ENCODE measurements at regions not wholly inside any gene's neighbourhood (a gene's known extent, or its start where the extent isn't known, plus 50 kb on each side); places are given as distances from the start of the nearest gene placed in this dataset.
A peak's percentile ranks its signal among the peaks of the same experiment; 100 is the strongest.

GRCh38 chr5:2538169-2538568 is 213.3 kb downstream of the IRX2 start:
- Histone ChIP-seq H3K4me3 (no peak overlapping the region), H3K4me1 (ENCODE audit: insufficient read depth) (peaks cover 18% of the 10 kb centered on the region), H3F3A (replicated peaks; ENCODE audit: low read depth) (no peaks in the 10 kb centered on the region), H2AFZ (0 out of 2 replicates have a peak overlapping the region, but pooled peaks have one; percentile 43), H3K4me2 (peak overlapping the region; percentile 62; the same call in 1 of the 2 replicates), H3K27me3 (ENCODE audit: insufficient read depth) (no peaks in the 10 kb centered on the region), H4K20me1 (replicated peaks; ENCODE audit: insufficient read depth) (no peaks in the 10 kb centered on the region), H3K79me2 (replicated peaks; ENCODE audit: insufficient read depth) (no peaks in the 10 kb centered on the region), H3K9me2 (ENCODE audit: insufficient read depth) (no peaks in the 10 kb centered on the region), H3K36me3 (ENCODE audit: insufficient read depth) (no peaks in the 10 kb centered on the region; the same call in 1 of the 2 replicates), H3K27ac (ENCODE audit: low read depth) (no peak overlapping the region)
- peaks cover 10% of the 10 kb centered on the region for H3K9me3 Mint-ChIP-seq
- H3K27me3 Mint-ChIP-seq (ENCODE audit: insufficient read depth, low read depth, poor library complexity), result peaks cover 3% of the 10 kb centered on the region
- TF ChIP-seq ETS1 (IDR thresholded peaks at IDR 0.05) (no peak), POLR2AphosphoS5 (IDR thresholded peaks at IDR 0.05; ENCODE audit: low read depth) (no peak), ZNF331 (CRISPR knock-in tag; IDR thresholded peaks at IDR 0.05; ENCODE audit: low read depth) (no peak), NANOG (IDR thresholded peaks at IDR 0.05; ENCODE audit: borderline replicate concordance) (no peak), ZNF114 (CRISPR knock-in tag; IDR thresholded peaks at IDR 0.05) (no peak), EZH2phosphoT487 (IDR thresholded peaks at IDR 0.05; ENCODE audit: unreplicated experiment) (no peak), STAT1 (IDR thresholded peaks at IDR 0.05; ENCODE audit: unreplicated experiment) (no peak), EZH2 (IDR thresholded peaks at IDR 0.05; ENCODE audit: low read depth, unreplicated experiment) (no peak), JUNB (IDR thresholded peaks at IDR 0.05; ENCODE audit: unreplicated experiment) (no peak), CREB1 (CRISPR knock-in tag; IDR thresholded peaks at IDR 0.05; ENCODE audit: low read depth) (no peak)
- TF ChIP-seq, protein P1, sequence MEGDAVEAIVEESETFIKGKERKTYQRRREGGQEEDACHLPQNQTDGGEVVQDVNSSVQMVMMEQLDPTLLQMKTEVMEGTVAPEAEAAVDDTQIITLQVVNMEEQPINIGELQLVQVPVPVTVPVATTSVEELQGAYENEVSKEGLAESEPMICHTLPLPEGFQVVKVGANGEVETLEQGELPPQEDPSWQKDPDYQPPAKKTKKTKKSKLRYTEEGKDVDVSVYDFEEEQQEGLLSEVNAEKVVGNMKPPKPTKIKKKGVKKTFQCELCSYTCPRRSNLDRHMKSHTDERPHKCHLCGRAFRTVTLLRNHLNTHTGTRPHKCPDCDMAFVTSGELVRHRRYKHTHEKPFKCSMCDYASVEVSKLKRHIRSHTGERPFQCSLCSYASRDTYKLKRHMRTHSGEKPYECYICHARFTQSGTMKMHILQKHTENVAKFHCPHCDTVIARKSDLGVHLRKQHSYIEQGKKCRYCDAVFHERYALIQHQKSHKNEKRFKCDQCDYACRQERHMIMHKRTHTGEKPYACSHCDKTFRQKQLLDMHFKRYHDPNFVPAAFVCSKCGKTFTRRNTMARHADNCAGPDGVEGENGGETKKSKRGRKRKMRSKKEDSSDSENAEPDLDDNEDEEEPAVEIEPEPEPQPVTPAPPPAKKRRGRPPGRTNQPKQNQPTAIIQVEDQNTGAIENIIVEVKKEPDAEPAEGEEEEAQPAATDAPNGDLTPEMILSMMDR (conservative IDR thresholded peaks at IDR 0.05; ENCODE audit: low read depth in 2 of 2), result no peak
- TF ChIP-seq, protein P2, sequence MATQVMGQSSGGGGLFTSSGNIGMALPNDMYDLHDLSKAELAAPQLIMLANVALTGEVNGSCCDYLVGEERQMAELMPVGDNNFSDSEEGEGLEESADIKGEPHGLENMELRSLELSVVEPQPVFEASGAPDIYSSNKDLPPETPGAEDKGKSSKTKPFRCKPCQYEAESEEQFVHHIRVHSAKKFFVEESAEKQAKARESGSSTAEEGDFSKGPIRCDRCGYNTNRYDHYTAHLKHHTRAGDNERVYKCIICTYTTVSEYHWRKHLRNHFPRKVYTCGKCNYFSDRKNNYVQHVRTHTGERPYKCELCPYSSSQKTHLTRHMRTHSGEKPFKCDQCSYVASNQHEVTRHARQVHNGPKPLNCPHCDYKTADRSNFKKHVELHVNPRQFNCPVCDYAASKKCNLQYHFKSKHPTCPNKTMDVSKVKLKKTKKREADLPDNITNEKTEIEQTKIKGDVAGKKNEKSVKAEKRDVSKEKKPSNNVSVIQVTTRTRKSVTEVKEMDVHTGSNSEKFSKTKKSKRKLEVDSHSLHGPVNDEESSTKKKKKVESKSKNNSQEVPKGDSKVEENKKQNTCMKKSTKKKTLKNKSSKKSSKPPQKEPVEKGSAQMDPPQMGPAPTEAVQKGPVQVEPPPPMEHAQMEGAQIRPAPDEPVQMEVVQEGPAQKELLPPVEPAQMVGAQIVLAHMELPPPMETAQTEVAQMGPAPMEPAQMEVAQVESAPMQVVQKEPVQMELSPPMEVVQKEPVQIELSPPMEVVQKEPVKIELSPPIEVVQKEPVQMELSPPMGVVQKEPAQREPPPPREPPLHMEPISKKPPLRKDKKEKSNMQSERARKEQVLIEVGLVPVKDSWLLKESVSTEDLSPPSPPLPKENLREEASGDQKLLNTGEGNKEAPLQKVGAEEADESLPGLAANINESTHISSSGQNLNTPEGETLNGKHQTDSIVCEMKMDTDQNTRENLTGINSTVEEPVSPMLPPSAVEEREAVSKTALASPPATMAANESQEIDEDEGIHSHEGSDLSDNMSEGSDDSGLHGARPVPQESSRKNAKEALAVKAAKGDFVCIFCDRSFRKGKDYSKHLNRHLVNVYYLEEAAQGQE (IDR thresholded peaks at IDR 0.05; ENCODE audit: unreplicated experiment), result no peak
- TF ChIP-seq, protein P3, sequence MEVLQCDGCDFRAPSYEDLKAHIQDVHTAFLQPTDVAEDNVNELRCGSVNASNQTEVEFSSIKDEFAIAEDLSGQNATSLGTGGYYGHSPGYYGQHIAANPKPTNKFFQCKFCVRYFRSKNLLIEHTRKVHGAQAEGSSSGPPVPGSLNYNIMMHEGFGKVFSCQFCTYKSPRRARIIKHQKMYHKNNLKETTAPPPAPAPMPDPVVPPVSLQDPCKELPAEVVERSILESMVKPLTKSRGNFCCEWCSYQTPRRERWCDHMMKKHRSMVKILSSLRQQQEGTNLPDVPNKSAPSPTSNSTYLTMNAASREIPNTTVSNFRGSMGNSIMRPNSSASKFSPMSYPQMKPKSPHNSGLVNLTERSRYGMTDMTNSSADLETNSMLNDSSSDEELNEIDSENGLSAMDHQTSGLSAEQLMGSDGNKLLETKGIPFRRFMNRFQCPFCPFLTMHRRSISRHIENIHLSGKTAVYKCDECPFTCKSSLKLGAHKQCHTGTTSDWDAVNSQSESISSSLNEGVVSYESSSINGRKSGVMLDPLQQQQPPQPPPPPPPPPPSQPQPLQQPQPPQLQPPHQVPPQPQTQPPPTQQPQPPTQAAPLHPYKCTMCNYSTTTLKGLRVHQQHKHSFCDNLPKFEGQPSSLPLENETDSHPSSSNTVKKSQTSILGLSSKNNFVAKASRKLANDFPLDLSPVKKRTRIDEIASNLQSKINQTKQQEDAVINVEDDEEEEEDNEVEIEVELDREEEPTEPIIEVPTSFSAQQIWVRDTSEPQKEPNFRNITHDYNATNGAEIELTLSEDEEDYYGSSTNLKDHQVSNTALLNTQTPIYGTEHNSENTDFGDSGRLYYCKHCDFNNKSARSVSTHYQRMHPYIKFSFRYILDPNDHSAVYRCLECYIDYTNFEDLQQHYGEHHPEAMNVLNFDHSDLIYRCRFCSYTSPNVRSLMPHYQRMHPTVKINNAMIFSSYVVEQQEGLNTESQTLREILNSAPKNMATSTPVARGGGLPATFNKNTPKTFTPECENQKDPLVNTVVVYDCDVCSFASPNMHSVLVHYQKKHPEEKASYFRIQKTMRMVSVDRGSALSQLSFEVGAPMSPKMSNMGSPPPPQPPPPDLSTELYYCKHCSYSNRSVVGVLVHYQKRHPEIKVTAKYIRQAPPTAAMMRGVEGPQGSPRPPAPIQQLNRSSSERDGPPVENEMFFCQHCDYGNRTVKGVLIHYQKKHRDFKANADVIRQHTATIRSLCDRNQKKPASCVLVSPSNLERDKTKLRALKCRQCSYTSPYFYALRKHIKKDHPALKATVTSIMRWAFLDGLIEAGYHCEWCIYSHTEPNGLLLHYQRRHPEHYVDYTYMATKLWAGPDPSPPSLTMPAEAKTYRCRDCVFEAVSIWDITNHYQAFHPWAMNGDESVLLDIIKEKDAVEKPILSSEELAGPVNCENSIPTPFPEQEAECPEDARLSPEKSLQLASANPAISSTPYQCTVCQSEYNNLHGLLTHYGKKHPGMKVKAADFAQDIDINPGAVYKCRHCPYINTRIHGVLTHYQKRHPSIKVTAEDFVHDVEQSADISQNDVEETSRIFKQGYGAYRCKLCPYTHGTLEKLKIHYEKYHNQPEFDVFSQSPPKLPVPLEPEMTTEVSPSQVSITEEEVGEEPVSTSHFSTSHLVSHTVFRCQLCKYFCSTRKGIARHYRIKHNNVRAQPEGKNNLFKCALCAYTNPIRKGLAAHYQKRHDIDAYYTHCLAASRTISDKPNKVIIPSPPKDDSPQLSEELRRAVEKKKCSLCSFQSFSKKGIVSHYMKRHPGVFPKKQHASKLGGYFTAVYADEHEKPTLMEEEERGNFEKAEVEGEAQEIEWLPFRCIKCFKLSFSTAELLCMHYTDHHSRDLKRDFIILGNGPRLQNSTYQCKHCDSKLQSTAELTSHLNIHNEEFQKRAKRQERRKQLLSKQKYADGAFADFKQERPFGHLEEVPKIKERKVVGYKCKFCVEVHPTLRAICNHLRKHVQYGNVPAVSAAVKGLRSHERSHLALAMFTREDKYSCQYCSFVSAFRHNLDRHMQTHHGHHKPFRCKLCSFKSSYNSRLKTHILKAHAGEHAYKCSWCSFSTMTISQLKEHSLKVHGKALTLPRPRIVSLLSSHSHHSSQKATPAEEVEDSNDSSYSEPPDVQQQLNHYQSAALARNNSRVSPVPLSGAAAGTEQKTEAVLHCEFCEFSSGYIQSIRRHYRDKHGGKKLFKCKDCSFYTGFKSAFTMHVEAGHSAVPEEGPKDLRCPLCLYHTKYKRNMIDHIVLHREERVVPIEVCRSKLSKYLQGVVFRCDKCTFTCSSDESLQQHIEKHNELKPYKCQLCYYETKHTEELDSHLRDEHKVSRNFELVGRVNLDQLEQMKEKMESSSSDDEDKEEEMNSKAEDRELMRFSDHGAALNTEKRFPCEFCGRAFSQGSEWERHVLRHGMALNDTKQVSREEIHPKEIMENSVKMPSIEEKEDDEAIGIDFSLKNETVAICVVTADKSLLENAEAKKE (CRISPR knock-in tag; IDR thresholded peaks at IDR 0.05), result no peak
- peak; percentile 93 for ATAC-seq
- peak; percentile 41 for DNase-seq (ENCODE audit: low spot score)
- no peak overlapping the region for H3K4me3 Mint-ChIP-seq
- peaks cover 27% of the 10 kb centered on the region for H3K4me1 Mint-ChIP-seq
- H3K27ac Mint-ChIP-seq, result no peak overlapping the region
- peaks cover 10% of the 10 kb centered on the region for H3K36me3 Mint-ChIP-seq (ENCODE audit: low read depth)

All from GM23338 (cell line).